ENCODE measurements at regions not wholly inside any gene's neighbourhood (a gene's known extent, or its start where the extent isn't known, plus 50 kb on each side); places are given as distances from the start of the nearest gene placed in this dataset.

- ATAC-seq (no peak), FAIRE-seq (no peak), DNase-seq (ENCODE audit: extremely low read depth in 1 of 4, low spot score in 3 of 4) (no peak)
- Histone ChIP-seq H3K9ac (ENCODE audit: insufficient read depth in 1 of 2, low read depth in 2 of 2, low read length in 2 of 2) (no peak overlapping the region), H3K9me1 (ENCODE audit: control insufficient read depth, insufficient read depth, low read length) (no peaks in the 10 kb centered on the region), H3K27ac (ENCODE audit: extremely low read depth, low read depth, low read length) (no peak overlapping the region), H3K4me2 (ENCODE audit: insufficient read depth, low read length) (no peak overlapping the region), H3K4me3 (no peak overlapping the region), H3K36me3 (ENCODE audit: control insufficient read depth, insufficient read depth, low read length) (no peaks in the 10 kb centered on the region), H3K4me1 (replicated peaks in 1 of 2; ENCODE audit: control insufficient read depth in 2 of 2, insufficient read depth in 2 of 2, low read length in 2 of 2) (no peaks in the 10 kb centered on the region), H2AFZ (ENCODE audit: low read depth, low read length) (no peak overlapping the region), H3K27me3 (ENCODE audit: control insufficient read depth in 2 of 2, insufficient read depth in 2 of 2, low read length in 2 of 2) (no peaks in the 10 kb centered on the region), H4K20me1 (replicated peaks; ENCODE audit: control insufficient read depth, insufficient read depth, low read length) (no peaks in the 10 kb centered on the region), H3K79me2 (ENCODE audit: control insufficient read depth, insufficient read depth, low read length) (no peaks in the 10 kb centered on the region), H3K9me3 (replicated peaks; ENCODE audit: control insufficient read depth, insufficient read depth, low read depth, low read length) (0 out of 2 replicates have a peak, but pooled peaks cover 2% of the 10 kb centered on the region)
- in situ Hi-C loops (cut with MboI), result no loop called here
- intact Hi-C loops (cut with micrococcal nuclease), result no loop called here
- ChIA-PET POLR2A (interaction anchor here (1.5 kb wide), 1 partner anchor 8 kb away, joined by 3 read pairs; no protein-coding TSS in a partner anchor), CTCF (ENCODE audit: low intra/inter-chr PET ratio) (no interaction called here)
- no TSS peak for BruUV-seq (replicated peaks)
- no peak for TF ChIP-seq RBBP5 (IDR thresholded peaks at IDR 0.05; ENCODE audit: borderline replicate concordance, insufficient read depth, low read length, poor library complexity, severe bottlenecking)
- TF ChIP-seq LCOR (CRISPR knock-in tag; IDR thresholded peaks at IDR 0.05), result no peak
- TF ChIP-seq JUN (IDR thresholded peaks at IDR 0.05; ENCODE audit: borderline replicate concordance, low read depth, low read length), result no peak
- TF ChIP-seq JUN (CRISPR knock-in tag; IDR thresholded peaks at IDR 0.05; ENCODE audit: borderline replicate concordance), result no peak
- no peak for TF ChIP-seq JUND (IDR thresholded peaks at IDR 0.05; ENCODE audit: borderline replicate concordance, low read depth, low read length)
- TF ChIP-seq JUND (tag; IDR thresholded peaks at IDR 0.05; ENCODE audit: borderline replicate concordance, low read depth, low read length), result no peak
- no peak for TF ChIP-seq PKNOX1 (IDR thresholded peaks at IDR 0.05)
- TF ChIP-seq, protein P1, sequence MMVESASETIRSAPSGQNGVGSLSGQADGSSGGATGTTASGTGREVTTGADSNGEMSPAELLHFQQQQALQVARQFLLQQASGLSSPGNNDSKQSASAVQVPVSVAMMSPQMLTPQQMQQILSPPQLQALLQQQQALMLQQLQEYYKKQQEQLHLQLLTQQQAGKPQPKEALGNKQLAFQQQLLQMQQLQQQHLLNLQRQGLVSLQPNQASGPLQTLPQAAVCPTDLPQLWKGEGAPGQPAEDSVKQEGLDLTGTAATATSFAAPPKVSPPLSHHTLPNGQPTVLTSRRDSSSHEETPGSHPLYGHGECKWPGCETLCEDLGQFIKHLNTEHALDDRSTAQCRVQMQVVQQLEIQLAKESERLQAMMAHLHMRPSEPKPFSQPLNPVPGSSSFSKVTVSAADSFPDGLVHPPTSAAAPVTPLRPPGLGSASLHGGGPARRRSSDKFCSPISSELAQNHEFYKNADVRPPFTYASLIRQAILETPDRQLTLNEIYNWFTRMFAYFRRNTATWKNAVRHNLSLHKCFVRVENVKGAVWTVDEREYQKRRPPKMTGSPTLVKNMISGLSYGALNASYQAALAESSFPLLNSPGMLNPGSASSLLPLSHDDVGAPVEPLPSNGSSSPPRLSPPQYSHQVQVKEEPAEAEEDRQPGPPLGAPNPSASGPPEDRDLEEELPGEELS (CRISPR knock-in tag; IDR thresholded peaks at IDR 0.05; ENCODE audit: borderline replicate concordance), result no peak
These were observed 236.2 kb downstream of the NNT start for GRCh38 chr5:43839218-43839617.
